HepG2 (cell line): ENCODE measurements at regions not wholly inside any gene's neighbourhood (a gene's known extent, or its start where the extent isn't known, plus 50 kb on each side); places are given as distances from the start of the nearest gene placed in this dataset.

Experiments
- ASH2L ChIP-seq: fragments of 300-600, 200-600 bp; sonication (generic); IDR thresholded peaks from 2 replicates; pipeline ENCODE4 v1.7.0; 2017; ENCODE audit warnings: low read depth, mild to moderate bottlenecking, moderate library complexity, mixed read lengths, low read length; ENCODE audit not compliant: insufficient read length
- DR1 ChIP-seq: sonication (generic); formaldehyde crosslinking; IDR thresholded peaks from 2 replicates; pipeline ENCODE4 v1.8.0; 2021; ENCODE audit warnings: mild to moderate bottlenecking, missing genetic modification reagents, inconsistent platforms
- EZH2 ChIP-seq: conservative IDR thresholded peaks from 2 replicates; pipeline ENCODE4 v1.6.1; 2012; ENCODE audit warnings: mild to moderate bottlenecking, low read depth, low read length, moderate library complexity
- HDAC2 ChIP-seq: sonication (generic); formaldehyde crosslinking; IDR thresholded peaks from 2 replicates; pipeline ENCODE4 v1.4.0; 2020; ENCODE audit warnings: missing genetic modification reagents
- HOXA3 ChIP-seq: sonication (generic); formaldehyde crosslinking; IDR thresholded peaks from 2 replicates; pipeline ENCODE4 v1.5.0; 2020; ENCODE audit warnings: missing genetic modification reagents
- JUNB ChIP-seq: sonication (generic); formaldehyde crosslinking; IDR thresholded peaks from 2 replicates; pipeline ENCODE4 v1.8.0; 2022; ENCODE audit warnings: missing genetic modification reagents, mild to moderate bottlenecking, borderline replicate concordance
- MAF1 ChIP-seq: sonication (generic); formaldehyde crosslinking; IDR thresholded peaks from 2 replicates; pipeline ENCODE4 v1.5.0; 2020; ENCODE audit warnings: missing genetic modification reagents, borderline replicate concordance
- PHB2 ChIP-seq: fragments of 450-650 bp; IDR thresholded peaks from 2 replicates; pipeline ENCODE4 v1.6.1; 2018; ENCODE audit not compliant: partially characterized antibody
- RBM39 ChIP-seq: fragments of 200-400 bp; formaldehyde crosslinking; IDR thresholded peaks from one replicate; pipeline ENCODE4 v1.6.1; 2018; ENCODE audit warnings: antibody characterized with exemption, mild to moderate bottlenecking, low read depth, low read length; ENCODE audit not compliant: poor library complexity, severe bottlenecking
- ZNF3 ChIP-seq: IDR thresholded peaks from 2 replicates; pipeline ENCODE4 v1.7.0; 2017; ENCODE audit warnings: inconsistent platforms
- ZNF629 ChIP-seq: sonication (generic); formaldehyde crosslinking; conservative IDR thresholded peaks from 2 replicates; pipeline ENCODE4 v1.5.0; 2020; ENCODE audit warnings: missing genetic modification reagents
- TF ChIP-seq, protein P1 (sequence below): sonication (generic); formaldehyde crosslinking; IDR thresholded peaks from 2 replicates; pipeline ENCODE4 v1.5.0; 2020; ENCODE audit warnings: mild to moderate bottlenecking, missing genetic modification reagents, moderate library complexity
- TF ChIP-seq, protein P2 (sequence below): IDR thresholded peaks from 2 replicates; pipeline ENCODE4 v1.6.1; 2012; ENCODE audit warnings: inconsistent platforms
- TF ChIP-seq, protein P3 (sequence below), 2 experiments: IDR thresholded peaks; 2 replicates each; pipeline ENCODE4 v1.6.1; 2011 to 2012; ENCODE audit warnings: low read length in 2 of 2, borderline replicate concordance in 1 of 2, low read depth in 1 of 2, mild to moderate bottlenecking in 1 of 2, moderate library complexity in 1 of 2

DNA sequence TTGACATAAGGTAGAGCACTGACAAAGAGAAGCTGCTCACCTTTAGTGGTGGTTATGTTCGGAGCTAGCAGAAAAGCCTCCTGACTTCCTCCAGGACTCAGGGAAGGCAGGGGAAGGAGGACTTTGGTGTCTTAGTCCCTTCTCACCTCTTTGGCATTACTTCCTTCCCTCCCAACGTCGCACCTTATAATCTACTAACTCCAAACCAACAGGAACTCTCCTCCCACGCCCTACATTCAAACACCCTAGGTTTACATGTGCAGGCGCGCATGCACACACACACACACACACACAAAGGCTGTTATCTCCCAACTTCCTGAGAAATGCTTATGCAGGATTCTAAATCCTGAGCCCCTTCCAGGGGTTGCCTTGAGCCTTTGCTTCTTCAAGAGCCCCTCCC, 157.7 kb upstream of the STS start:
- TF ChIP-seq DR1 (no peak), HOXA3 (CRISPR knock-in tag) (no peak), ZNF629 (CRISPR knock-in tag) (no peak), PHB2 (no peak), EZH2 (no peak), RBM39 (no peak), MAF1 (CRISPR knock-in tag) (no peak), HDAC2 (no peak), ZNF3 (no peak), JUNB (no peak), ASH2L (no peak)
- TF ChIP-seq, protein P1, sequence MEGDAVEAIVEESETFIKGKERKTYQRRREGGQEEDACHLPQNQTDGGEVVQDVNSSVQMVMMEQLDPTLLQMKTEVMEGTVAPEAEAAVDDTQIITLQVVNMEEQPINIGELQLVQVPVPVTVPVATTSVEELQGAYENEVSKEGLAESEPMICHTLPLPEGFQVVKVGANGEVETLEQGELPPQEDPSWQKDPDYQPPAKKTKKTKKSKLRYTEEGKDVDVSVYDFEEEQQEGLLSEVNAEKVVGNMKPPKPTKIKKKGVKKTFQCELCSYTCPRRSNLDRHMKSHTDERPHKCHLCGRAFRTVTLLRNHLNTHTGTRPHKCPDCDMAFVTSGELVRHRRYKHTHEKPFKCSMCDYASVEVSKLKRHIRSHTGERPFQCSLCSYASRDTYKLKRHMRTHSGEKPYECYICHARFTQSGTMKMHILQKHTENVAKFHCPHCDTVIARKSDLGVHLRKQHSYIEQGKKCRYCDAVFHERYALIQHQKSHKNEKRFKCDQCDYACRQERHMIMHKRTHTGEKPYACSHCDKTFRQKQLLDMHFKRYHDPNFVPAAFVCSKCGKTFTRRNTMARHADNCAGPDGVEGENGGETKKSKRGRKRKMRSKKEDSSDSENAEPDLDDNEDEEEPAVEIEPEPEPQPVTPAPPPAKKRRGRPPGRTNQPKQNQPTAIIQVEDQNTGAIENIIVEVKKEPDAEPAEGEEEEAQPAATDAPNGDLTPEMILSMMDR (CRISPR knock-in tag): no peak
- TF ChIP-seq, protein P2, sequence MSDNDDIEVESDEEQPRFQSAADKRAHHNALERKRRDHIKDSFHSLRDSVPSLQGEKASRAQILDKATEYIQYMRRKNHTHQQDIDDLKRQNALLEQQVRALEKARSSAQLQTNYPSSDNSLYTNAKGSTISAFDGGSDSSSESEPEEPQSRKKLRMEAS: no peak
- TF ChIP-seq, protein P3, sequence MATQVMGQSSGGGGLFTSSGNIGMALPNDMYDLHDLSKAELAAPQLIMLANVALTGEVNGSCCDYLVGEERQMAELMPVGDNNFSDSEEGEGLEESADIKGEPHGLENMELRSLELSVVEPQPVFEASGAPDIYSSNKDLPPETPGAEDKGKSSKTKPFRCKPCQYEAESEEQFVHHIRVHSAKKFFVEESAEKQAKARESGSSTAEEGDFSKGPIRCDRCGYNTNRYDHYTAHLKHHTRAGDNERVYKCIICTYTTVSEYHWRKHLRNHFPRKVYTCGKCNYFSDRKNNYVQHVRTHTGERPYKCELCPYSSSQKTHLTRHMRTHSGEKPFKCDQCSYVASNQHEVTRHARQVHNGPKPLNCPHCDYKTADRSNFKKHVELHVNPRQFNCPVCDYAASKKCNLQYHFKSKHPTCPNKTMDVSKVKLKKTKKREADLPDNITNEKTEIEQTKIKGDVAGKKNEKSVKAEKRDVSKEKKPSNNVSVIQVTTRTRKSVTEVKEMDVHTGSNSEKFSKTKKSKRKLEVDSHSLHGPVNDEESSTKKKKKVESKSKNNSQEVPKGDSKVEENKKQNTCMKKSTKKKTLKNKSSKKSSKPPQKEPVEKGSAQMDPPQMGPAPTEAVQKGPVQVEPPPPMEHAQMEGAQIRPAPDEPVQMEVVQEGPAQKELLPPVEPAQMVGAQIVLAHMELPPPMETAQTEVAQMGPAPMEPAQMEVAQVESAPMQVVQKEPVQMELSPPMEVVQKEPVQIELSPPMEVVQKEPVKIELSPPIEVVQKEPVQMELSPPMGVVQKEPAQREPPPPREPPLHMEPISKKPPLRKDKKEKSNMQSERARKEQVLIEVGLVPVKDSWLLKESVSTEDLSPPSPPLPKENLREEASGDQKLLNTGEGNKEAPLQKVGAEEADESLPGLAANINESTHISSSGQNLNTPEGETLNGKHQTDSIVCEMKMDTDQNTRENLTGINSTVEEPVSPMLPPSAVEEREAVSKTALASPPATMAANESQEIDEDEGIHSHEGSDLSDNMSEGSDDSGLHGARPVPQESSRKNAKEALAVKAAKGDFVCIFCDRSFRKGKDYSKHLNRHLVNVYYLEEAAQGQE (IDR thresholded peaks at IDR 0.05; ENCODE audit: borderline replicate concordance in 1 of 2, low read depth in 1 of 2, low read length in 2 of 2): no peak
